Lower leg skin (tissue), 3 donors: ENCODE measurements at regions not wholly inside any gene's neighbourhood (a gene's known extent, or its start where the extent isn't known, plus 50 kb on each side); places are given as distances from the start of the nearest gene placed in this dataset.

Experiments used
- POLR2A ChIP-seq, 2 donors: fragments of 450-650 bp; IDR thresholded peaks; one replicate each; pipeline ENCODE4 v1.6.1; 2016 to 2017; ENCODE audit warnings: antibody characterized with exemption in 2 of 2, mild to moderate bottlenecking in 1 of 2, moderate library complexity in 1 of 2
- TF ChIP-seq, protein P1 (sequence below), 3 donors: fragments of 450-650 bp; IDR thresholded peaks; one replicate each; pipeline ENCODE4 v1.5.1; 2016; ENCODE audit warnings: antibody characterized with exemption in 3 of 3, mild to moderate bottlenecking in 3 of 3, moderate library complexity in 2 of 3

DNA sequence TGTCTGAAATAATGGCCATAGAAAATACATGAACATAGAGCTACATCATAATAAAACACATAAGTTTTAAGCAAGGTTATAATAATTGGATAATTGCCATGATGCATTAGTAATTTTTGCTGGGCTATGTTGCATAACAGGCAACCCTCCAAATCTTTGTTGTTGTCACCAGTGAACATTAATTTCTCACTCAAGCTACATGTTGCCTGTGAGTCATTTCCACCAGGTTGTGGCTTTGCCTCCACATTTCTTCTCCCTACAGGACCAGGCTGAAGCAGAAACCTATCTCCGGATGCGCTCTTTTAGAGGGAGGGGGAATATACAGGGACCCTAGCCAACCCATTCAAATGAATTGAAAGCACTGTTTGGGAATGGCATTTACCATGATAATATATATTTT is 347.7 kb downstream of the GABRG1 start:
- TF ChIP-seq POLR2A (IDR thresholded peaks at IDR 0.05), result no peak
- TF ChIP-seq, protein P1, sequence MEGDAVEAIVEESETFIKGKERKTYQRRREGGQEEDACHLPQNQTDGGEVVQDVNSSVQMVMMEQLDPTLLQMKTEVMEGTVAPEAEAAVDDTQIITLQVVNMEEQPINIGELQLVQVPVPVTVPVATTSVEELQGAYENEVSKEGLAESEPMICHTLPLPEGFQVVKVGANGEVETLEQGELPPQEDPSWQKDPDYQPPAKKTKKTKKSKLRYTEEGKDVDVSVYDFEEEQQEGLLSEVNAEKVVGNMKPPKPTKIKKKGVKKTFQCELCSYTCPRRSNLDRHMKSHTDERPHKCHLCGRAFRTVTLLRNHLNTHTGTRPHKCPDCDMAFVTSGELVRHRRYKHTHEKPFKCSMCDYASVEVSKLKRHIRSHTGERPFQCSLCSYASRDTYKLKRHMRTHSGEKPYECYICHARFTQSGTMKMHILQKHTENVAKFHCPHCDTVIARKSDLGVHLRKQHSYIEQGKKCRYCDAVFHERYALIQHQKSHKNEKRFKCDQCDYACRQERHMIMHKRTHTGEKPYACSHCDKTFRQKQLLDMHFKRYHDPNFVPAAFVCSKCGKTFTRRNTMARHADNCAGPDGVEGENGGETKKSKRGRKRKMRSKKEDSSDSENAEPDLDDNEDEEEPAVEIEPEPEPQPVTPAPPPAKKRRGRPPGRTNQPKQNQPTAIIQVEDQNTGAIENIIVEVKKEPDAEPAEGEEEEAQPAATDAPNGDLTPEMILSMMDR (IDR thresholded peaks at IDR 0.05), result no peak
